ENCODE measurements at regions not wholly inside any gene's neighbourhood (a gene's known extent, or its start where the extent isn't known, plus 50 kb on each side); places are given as distances from the start of the nearest gene placed in this dataset.
A peak's percentile ranks its signal among the peaks of the same experiment; 100 is the strongest.

GRCh38 chr6:56708810-56709597, 66.3 kb upstream of the DST start:
- peak; percentile 72 for DNase-seq

- no peak for DNase-seq
Measured at GRCh38 chr6:56706981-56707726, 64.5 kb upstream of the DST start.

GRCh38 chr6:56699066-56699654, 56.5 kb upstream of the DST start:
- peak; percentile 52 for DNase-seq

GRCh38 chr6:56695702-56696101, 53.0 kb upstream of the DST start:
- DNase-seq, result no peak

- DNase-seq, result no peak
Measured at GRCh38 chr6:56694002-56694401, 51.3 kb upstream of the DST start.

GRCh38 chr6:56693246-56693607, 50.5 kb upstream of the DST start:
- no peak for DNase-seq

- peak; percentile 65 for DNase-seq
Measured at GRCh38 chr6:56692523-56693245, 50.0 kb upstream of the DST start.

Measured in suppressor macrophage treated with lipopolysaccharide for 4 hours (primary cell).